ENCODE measurements at regions not wholly inside any gene's neighbourhood (a gene's known extent, or its start where the extent isn't known, plus 50 kb on each side); places are given as distances from the start of the nearest gene placed in this dataset.

GRCh38 chr6:170187669-170188566, 103.0 kb downstream of the DLL1 start:
- H3K27ac ChIP-seq = no peak overlapping the region
- TF ChIP-seq, protein P1, sequence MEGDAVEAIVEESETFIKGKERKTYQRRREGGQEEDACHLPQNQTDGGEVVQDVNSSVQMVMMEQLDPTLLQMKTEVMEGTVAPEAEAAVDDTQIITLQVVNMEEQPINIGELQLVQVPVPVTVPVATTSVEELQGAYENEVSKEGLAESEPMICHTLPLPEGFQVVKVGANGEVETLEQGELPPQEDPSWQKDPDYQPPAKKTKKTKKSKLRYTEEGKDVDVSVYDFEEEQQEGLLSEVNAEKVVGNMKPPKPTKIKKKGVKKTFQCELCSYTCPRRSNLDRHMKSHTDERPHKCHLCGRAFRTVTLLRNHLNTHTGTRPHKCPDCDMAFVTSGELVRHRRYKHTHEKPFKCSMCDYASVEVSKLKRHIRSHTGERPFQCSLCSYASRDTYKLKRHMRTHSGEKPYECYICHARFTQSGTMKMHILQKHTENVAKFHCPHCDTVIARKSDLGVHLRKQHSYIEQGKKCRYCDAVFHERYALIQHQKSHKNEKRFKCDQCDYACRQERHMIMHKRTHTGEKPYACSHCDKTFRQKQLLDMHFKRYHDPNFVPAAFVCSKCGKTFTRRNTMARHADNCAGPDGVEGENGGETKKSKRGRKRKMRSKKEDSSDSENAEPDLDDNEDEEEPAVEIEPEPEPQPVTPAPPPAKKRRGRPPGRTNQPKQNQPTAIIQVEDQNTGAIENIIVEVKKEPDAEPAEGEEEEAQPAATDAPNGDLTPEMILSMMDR (conservative IDR thresholded peaks at IDR 0.05) = no peak

DNA sequence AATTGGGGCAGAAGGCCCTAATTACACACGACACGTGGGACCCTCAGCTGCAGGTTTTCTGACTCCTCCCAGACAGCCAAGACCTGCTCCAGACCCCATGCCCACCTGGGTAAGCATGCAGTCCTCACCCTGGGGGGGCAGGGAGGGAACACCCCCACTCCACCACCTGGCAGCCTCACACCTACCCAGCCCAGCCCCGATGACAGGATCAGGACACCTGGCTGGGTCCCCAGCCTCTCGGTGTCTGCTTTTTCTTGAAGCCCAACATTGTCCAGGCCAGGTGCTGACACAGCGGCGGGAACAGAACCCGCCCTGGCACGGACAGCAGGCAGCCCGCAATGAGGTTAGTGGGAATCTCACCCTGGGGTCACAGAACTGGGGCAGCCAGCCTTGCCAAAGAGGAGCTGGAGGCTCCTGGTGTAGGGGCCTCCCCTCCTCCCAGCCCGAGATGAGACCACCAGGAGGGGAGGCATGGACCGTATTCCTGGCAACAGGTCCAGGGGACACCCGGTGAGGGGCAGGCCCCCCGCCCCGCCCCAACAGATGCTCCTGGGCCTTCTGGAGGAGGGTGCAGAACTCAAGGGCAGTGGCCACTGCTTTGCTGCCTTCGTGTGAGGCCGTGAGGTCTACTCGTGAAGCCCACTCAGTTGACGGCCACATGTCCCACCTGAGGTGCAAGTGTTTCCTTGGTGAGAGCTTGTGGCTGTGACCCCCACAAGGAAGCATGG, 103.8 kb downstream of the DLL1 start:
- TF ChIP-seq, protein P1 (conservative IDR thresholded peaks at IDR 0.05) = no peak
- no peak overlapping the region for H3K27ac ChIP-seq

- no peak overlapping the region for H3K27ac ChIP-seq
- TF ChIP-seq, protein P1 (conservative IDR thresholded peaks at IDR 0.05) = no peak
These were observed 104.6 kb downstream of the DLL1 start for GRCh38 chr6:170186006-170186935.

DNA sequence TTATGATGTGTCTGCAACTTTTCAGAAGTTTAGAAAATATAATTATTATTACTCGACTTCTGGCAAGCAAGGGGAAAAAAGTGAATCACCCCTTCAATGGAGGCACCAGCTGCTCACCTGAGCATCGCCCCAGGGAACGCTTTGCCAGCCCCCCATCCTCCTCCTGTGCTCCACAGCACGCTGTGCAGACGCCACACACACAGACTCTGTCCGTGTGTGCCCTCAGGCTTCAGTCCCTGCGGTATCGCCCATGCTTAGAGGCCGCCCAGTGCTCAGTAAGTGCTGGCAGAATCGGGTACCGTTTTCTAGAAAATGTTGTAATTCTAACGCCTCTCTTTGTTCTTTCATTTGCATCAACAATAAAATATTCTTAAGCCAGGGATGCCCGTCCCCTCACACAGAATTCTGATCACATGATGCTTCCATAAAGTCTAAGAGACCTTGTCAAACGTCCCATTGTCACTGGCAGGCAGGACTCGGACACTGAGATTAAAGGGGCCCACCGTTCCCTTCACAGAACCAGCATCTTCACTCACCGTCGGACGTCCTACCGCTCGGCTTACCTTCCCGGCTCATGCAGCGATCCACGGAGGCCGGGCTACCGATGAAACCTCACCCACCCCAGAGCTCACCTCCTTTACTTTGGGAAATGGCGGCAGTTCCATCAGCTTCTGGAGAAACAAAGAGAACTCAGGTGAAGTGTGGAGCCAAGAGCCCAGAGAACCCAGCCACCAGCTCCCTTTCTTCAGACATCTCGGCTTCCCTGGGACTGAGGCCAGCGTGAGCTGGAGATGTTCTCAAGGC, 105.5 kb downstream of the DLL1 start:
- TF ChIP-seq, protein P1 (conservative IDR thresholded peaks at IDR 0.05) = no peak
- no peak overlapping the region for H3K27ac ChIP-seq

DNA sequence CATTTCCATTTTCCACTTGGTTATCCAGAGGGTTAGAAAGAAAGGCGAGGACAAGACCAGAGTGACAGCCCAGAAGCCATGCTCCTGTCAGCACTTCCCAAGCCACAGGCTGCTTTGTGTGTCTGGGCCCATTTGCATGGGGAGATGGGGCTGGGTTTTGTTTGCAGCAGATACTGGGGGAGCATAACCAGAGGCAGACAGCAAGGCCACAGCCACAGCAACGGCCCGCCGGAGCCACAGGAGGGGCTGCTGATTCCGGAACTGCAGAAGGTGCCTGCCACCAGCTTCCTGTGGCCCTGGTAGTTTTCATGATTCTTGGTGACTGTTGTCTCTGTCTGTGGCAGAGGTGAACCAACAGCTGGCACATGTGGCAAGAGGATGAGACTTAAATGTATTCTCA, 106.6 kb downstream of the DLL1 start:
- TF ChIP-seq, protein P1 (conservative IDR thresholded peaks at IDR 0.05) = no peak
- no peak overlapping the region for H3K27ac ChIP-seq

DNA sequence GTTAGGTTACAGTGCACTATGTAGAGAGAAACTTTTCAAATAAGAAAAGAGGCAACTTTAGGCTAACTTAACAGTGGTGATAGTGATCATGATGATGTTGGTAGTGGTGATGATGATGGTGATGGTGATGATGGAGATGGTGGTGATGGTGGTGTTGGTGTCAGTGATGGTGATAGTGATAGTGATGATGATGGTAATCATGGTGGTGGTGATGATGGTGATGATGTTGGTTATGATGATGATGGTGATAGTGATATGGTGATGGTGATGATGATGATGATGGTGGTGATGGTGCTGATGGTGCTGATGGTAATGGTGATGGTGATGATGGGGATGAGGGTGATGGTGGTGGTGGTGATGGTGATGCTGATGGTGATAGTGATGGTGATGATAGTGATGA, 107.4 kb downstream of the DLL1 start:
- no peak overlapping the region for H3K27ac ChIP-seq
- TF ChIP-seq, protein P1 (conservative IDR thresholded peaks at IDR 0.05) = no peak
